Endothelial cell (in vitro differentiated cells): ENCODE measurements at regions not wholly inside any gene's neighbourhood (a gene's known extent, or its start where the extent isn't known, plus 50 kb on each side); places are given as distances from the start of the nearest gene placed in this dataset.

Experiments used
- DNase-seq: peaks from one replicate; pipeline ENCODE4 v3.0.0; 2021; ENCODE audit warnings: low spot score
- H3K27ac Mint-ChIP-seq: one replicate; pipeline ENCODE4 v1.8.0; 2021; ENCODE audit warnings: mixed read lengths, inconsistent platforms; ENCODE audit not compliant: unreplicated experiment
- H3K27me3 Mint-ChIP-seq: one replicate; pipeline ENCODE4 v1.8.0; 2021; ENCODE audit warnings: mild to moderate bottlenecking, moderate library complexity, mixed read lengths, inconsistent platforms; ENCODE audit not compliant: unreplicated experiment
- H3K36me3 Mint-ChIP-seq: one replicate; pipeline ENCODE4 v1.8.0; 2021; ENCODE audit warnings: mild to moderate bottlenecking, low read depth, mixed read lengths, inconsistent platforms; ENCODE audit not compliant: unreplicated experiment
- H3K4me1 Mint-ChIP-seq: one replicate; pipeline ENCODE4 v1.8.0; 2021; ENCODE audit warnings: mild to moderate bottlenecking, mixed read lengths, inconsistent platforms; ENCODE audit not compliant: unreplicated experiment
- H3K4me3 Mint-ChIP-seq: one replicate; pipeline ENCODE4 v1.8.0; 2021; ENCODE audit warnings: mild to moderate bottlenecking, mixed read lengths, inconsistent platforms; ENCODE audit not compliant: unreplicated experiment
- H3K9me3 Mint-ChIP-seq: one replicate; pipeline ENCODE4 v1.8.0; 2021; ENCODE audit warnings: mixed read lengths, inconsistent platforms; ENCODE audit not compliant: unreplicated experiment
- TF ChIP-seq, protein P1 (sequence below): fragments of 200-600 bp; sonication (generic); IDR thresholded peaks from one replicate; pipeline ENCODE4 v1.5.0; 2021; ENCODE audit warnings: antibody characterized with exemption; ENCODE audit not compliant: unreplicated experiment

- no peak for DNase-seq
- Mint-ChIP-seq H3K27me3 (no peaks in the 10 kb centered on the region), H3K4me1 (no peaks in the 10 kb centered on the region), H3K36me3 (no peaks in the 10 kb centered on the region), H3K27ac (no peak overlapping the region), H3K4me3 (no peak overlapping the region), H3K9me3 (no peaks in the 10 kb centered on the region)
- TF ChIP-seq, protein P1, sequence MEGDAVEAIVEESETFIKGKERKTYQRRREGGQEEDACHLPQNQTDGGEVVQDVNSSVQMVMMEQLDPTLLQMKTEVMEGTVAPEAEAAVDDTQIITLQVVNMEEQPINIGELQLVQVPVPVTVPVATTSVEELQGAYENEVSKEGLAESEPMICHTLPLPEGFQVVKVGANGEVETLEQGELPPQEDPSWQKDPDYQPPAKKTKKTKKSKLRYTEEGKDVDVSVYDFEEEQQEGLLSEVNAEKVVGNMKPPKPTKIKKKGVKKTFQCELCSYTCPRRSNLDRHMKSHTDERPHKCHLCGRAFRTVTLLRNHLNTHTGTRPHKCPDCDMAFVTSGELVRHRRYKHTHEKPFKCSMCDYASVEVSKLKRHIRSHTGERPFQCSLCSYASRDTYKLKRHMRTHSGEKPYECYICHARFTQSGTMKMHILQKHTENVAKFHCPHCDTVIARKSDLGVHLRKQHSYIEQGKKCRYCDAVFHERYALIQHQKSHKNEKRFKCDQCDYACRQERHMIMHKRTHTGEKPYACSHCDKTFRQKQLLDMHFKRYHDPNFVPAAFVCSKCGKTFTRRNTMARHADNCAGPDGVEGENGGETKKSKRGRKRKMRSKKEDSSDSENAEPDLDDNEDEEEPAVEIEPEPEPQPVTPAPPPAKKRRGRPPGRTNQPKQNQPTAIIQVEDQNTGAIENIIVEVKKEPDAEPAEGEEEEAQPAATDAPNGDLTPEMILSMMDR, result no peak
Observed at GRCh38 chrX:104411800-104412199, 154.2 kb upstream of the IL1RAPL2 start.

DNA sequence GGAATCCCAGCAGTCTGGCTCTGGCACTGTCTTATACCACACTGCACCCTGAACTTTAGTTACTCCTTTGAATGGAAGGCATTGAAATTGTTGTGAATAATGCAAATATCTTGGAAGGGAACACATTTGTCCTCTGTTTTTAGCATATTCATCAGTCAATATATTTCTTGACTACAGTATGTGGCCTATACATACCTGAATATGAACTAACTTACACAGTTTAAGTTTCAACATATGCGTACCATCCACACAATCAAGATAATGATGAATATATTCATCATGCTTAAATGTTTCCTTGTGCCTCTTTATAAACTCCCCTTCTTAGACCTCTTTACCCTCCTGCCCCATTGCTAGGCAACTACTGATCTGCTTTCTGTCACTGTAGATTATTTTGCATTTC lies 145.7 kb upstream of the ESX1 start:
- no peak overlapping the region for H3K4me3 Mint-ChIP-seq
- H3K36me3 Mint-ChIP-seq, result no peaks in the 10 kb centered on the region
- TF ChIP-seq, protein P1, result no peak
- no peaks in the 10 kb centered on the region for H3K27me3 Mint-ChIP-seq
- no peaks in the 10 kb centered on the region for H3K4me1 Mint-ChIP-seq
- no peak overlapping the region for H3K27ac Mint-ChIP-seq
- DNase-seq, result no peak
- no peaks in the 10 kb centered on the region for H3K9me3 Mint-ChIP-seq

GRCh38 chrX:104392350-104392749 lies 137.6 kb upstream of the ESX1 start:
- no peak overlapping the region for H3K27ac Mint-ChIP-seq
- TF ChIP-seq, protein P1, result no peak
- H3K27me3 Mint-ChIP-seq, result peaks cover 2% of the 10 kb centered on the region
- no peak overlapping the region for H3K4me3 Mint-ChIP-seq
- H3K9me3 Mint-ChIP-seq, result no peaks in the 10 kb centered on the region
- H3K36me3 Mint-ChIP-seq, result no peaks in the 10 kb centered on the region
- DNase-seq, result no peak
- H3K4me1 Mint-ChIP-seq, result no peaks in the 10 kb centered on the region

GRCh38 chrX:104391906-104392305 lies 137.2 kb upstream of the ESX1 start:
- Mint-ChIP-seq H3K27me3 (peaks cover 2% of the 10 kb centered on the region), H3K9me3 (no peaks in the 10 kb centered on the region), H3K4me3 (no peak overlapping the region), H3K36me3 (no peaks in the 10 kb centered on the region), H3K4me1 (no peaks in the 10 kb centered on the region), H3K27ac (no peak overlapping the region)
- TF ChIP-seq, protein P1, result no peak
- DNase-seq, result no peak

DNA sequence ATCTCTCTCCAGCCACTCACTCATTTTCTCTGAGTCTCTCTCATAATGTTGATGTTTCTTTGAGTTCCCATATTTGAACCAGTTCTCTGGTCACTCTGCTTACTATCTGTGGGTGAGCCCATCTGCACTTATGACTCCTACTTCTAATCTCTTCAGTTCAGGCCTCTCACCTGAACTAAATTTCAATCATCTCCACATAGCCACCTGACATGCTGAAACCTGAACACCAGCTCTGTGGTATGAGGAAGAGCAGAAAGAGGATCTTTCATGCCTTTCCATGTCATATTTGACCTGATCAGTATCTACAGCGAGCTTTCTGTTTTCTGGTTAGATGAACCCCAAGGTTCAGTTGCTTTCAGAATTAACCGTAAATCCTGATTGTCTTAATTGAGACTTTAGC lies 122.2 kb upstream of the ESX1 start:
- Mint-ChIP-seq H3K36me3 (no peaks in the 10 kb centered on the region), H3K27ac (no peak overlapping the region), H3K4me1 (no peaks in the 10 kb centered on the region), H3K9me3 (no peaks in the 10 kb centered on the region), H3K27me3 (no peaks in the 10 kb centered on the region), H3K4me3 (no peak overlapping the region)
- TF ChIP-seq, protein P1, result no peak
- DNase-seq, result no peak
